Astrocyte (in vitro differentiated cells and primary cell): ENCODE measurements at regions not wholly inside any gene's neighbourhood (a gene's known extent, or its start where the extent isn't known, plus 50 kb on each side); places are given as distances from the start of the nearest gene placed in this dataset.
"Not testable (repeated sequence)": the region's sequence is repeated elsewhere in the genome, so short reads cannot be mapped to it uniquely, and the experiment has no call there.

Source experiments
- DNase-seq: peaks from one replicate; pipeline ENCODE4 v3.0.0-alpha.2; 2010; ENCODE audit warnings: low read depth
- FAIRE-seq: peaks from 2 replicates; lab custom pipeline; 2011; peaks lifted over from hg19 to GRCh38; lab: Jason Lieb, UNC
- H2AFZ ChIP-seq: 2 replicates; pipeline ENCODE4 v1.6.0; 2012; ENCODE audit warnings: low read depth, low read length, inconsistent platforms
- H3K27ac ChIP-seq: 2 replicates; pipeline ENCODE4 v1.5.1; 2011; ENCODE audit warnings: low read depth, low read length, inconsistent platforms
- H3K27me3 ChIP-seq: 2 replicates; pipeline ENCODE4 v1.6.0; 2011; ENCODE audit warnings: low read length, inconsistent platforms; ENCODE audit not compliant: insufficient read depth
- H3K36me3 ChIP-seq: 2 replicates; pipeline ENCODE4 v1.5.1; 2011; ENCODE audit warnings: low read length, inconsistent platforms; ENCODE audit not compliant: insufficient read depth
- H3K4me1 ChIP-seq: 2 replicates; pipeline ENCODE4 v1.5.1; 2011; ENCODE audit warnings: low read length, inconsistent platforms; ENCODE audit not compliant: insufficient read depth
- H3K4me2 ChIP-seq: 2 replicates; pipeline ENCODE4 v1.6.0; 2012; ENCODE audit warnings: low read length, inconsistent platforms
- H3K4me3 ChIP-seq: 2 replicates; pipeline ENCODE4 v1.5.1; 2011; ENCODE audit warnings: low read depth, mild to moderate bottlenecking, low read length, inconsistent platforms; ENCODE audit not compliant: insufficient read depth
- H3K79me2 ChIP-seq: 2 replicates; pipeline ENCODE4 v1.6.0; 2012; ENCODE audit warnings: mild to moderate bottlenecking, low read length, inconsistent platforms; ENCODE audit not compliant: insufficient read depth
- H3K9ac ChIP-seq: 2 replicates; pipeline ENCODE4 v1.6.0; 2012; ENCODE audit warnings: mild to moderate bottlenecking, low read length, inconsistent platforms
- H3K9me3 ChIP-seq: 2 replicates; pipeline ENCODE4 v1.5.1; 2012; ENCODE audit warnings: low read depth, mild to moderate bottlenecking, low read length, inconsistent platforms; ENCODE audit not compliant: insufficient read depth
- H4K20me1 ChIP-seq: 2 replicates; pipeline ENCODE4 v1.6.0; 2012; ENCODE audit warnings: low read length, inconsistent platforms; ENCODE audit not compliant: insufficient read depth
- H3K27ac Mint-ChIP-seq: one replicate; pipeline ENCODE4 v1.8.0; 2021; ENCODE audit warnings: mild to moderate bottlenecking, mixed read lengths; ENCODE audit not compliant: unreplicated experiment
- H3K27me3 Mint-ChIP-seq: one replicate; pipeline ENCODE4 v1.8.0; 2021; ENCODE audit warnings: low read depth, mixed read lengths; ENCODE audit not compliant: unreplicated experiment
- H3K36me3 Mint-ChIP-seq: one replicate; pipeline ENCODE4 v1.8.0; 2021; ENCODE audit warnings: low read depth, mixed read lengths; ENCODE audit not compliant: unreplicated experiment
- H3K4me1 Mint-ChIP-seq: one replicate; pipeline ENCODE4 v1.8.0; 2021; ENCODE audit warnings: low read depth, mixed read lengths; ENCODE audit not compliant: unreplicated experiment
- H3K4me3 Mint-ChIP-seq: one replicate; pipeline ENCODE4 v1.8.0; 2021; ENCODE audit warnings: mild to moderate bottlenecking, moderate library complexity, mixed read lengths; ENCODE audit not compliant: unreplicated experiment
- H3K9me3 Mint-ChIP-seq: one replicate; pipeline ENCODE4 v1.8.0; 2021; ENCODE audit warnings: mild to moderate bottlenecking, mixed read lengths; ENCODE audit not compliant: unreplicated experiment
- CTCF ChIP-seq: IDR thresholded peaks from 2 replicates; pipeline ENCODE4 v1.5.1; 2011; ENCODE audit warnings: low read depth, mild to moderate bottlenecking, inconsistent platforms, low read length, moderate library complexity; ENCODE audit not compliant: insufficient read depth
- EZH2 ChIP-seq: IDR thresholded peaks from 2 replicates; pipeline ENCODE4 v1.6.1; 2012; ENCODE audit warnings: mild to moderate bottlenecking, low read length, inconsistent platforms; ENCODE audit not compliant: insufficient read depth

GRCh38 chr4:82301390-82301789, 72.4 kb downstream of the HNRNPD start:
- H3K4me3 ChIP-seq, H3K27ac Mint-ChIP-seq, H4K20me1 ChIP-seq, H3K4me2 ChIP-seq, H3K27ac ChIP-seq, H3K36me3 Mint-ChIP-seq, H3K4me3 Mint-ChIP-seq, H3K27me3 ChIP-seq, H3K9ac ChIP-seq, H3K4me1 Mint-ChIP-seq, H2AFZ ChIP-seq, DNase-seq, FAIRE-seq, H3K27me3 Mint-ChIP-seq, H3K36me3 ChIP-seq, H3K9me3 ChIP-seq, H3K4me1 ChIP-seq, H3K79me2 ChIP-seq: not testable (repeated sequence)
- H3K9me3 Mint-ChIP-seq: peaks cover 12% of the 10 kb centered on the region

GRCh38 chr4:82293304-82293703, 80.5 kb downstream of the HNRNPD start:
- Histone ChIP-seq H3K27ac (no peak overlapping the region), H3K4me2 (no peak overlapping the region), H3K79me2 (no peaks in the 10 kb centered on the region), H3K9ac (no peak overlapping the region), H3K4me3 (no peak overlapping the region), H3K36me3 (no peaks in the 10 kb centered on the region), H4K20me1 (no peaks in the 10 kb centered on the region), H2AFZ (no peak overlapping the region), H3K4me1 (no peaks in the 10 kb centered on the region), H3K27me3 (no peaks in the 10 kb centered on the region), H3K9me3 (no peaks in the 10 kb centered on the region)
- Mint-ChIP-seq H3K27me3 (no peaks in the 10 kb centered on the region), H3K9me3 (peaks cover 3% of the 10 kb centered on the region), H3K27ac (no peak overlapping the region), H3K4me3 (no peak overlapping the region), H3K4me1 (no peaks in the 10 kb centered on the region), H3K36me3 (no peaks in the 10 kb centered on the region)
- DNase-seq (no peak), FAIRE-seq (no peak)
- TF ChIP-seq CTCF: no peak
- TF ChIP-seq EZH2: no peak

- FAIRE-seq: no peak
- Histone ChIP-seq H2AFZ (no peak overlapping the region), H3K36me3 (no peaks in the 10 kb centered on the region), H3K27ac (no peak overlapping the region), H3K9ac (no peak overlapping the region), H4K20me1 (no peaks in the 10 kb centered on the region), H3K79me2 (no peaks in the 10 kb centered on the region), H3K4me3 (no peak overlapping the region), H3K4me2 (no peak overlapping the region), H3K27me3 (peaks cover 4% of the 10 kb centered on the region), H3K4me1 (no peaks in the 10 kb centered on the region), H3K9me3 (no peaks in the 10 kb centered on the region)
- Mint-ChIP-seq H3K4me1 (peaks cover 4% of the 10 kb centered on the region), H3K27me3 (peaks cover 4% of the 10 kb centered on the region), H3K27ac (no peak overlapping the region), H3K36me3 (no peaks in the 10 kb centered on the region), H3K9me3 (no peaks in the 10 kb centered on the region), H3K4me3 (no peak overlapping the region)
- TF ChIP-seq EZH2: no peak
- no peak for TF ChIP-seq CTCF
- DNase-seq: no peak
Measured at GRCh38 chr4:82287720-82288119, 86.1 kb downstream of the HNRNPD start.
